ENCODE measurements at regions not wholly inside any gene's neighbourhood (a gene's known extent, or its start where the extent isn't known, plus 50 kb on each side); places are given as distances from the start of the nearest gene placed in this dataset.

DNA sequence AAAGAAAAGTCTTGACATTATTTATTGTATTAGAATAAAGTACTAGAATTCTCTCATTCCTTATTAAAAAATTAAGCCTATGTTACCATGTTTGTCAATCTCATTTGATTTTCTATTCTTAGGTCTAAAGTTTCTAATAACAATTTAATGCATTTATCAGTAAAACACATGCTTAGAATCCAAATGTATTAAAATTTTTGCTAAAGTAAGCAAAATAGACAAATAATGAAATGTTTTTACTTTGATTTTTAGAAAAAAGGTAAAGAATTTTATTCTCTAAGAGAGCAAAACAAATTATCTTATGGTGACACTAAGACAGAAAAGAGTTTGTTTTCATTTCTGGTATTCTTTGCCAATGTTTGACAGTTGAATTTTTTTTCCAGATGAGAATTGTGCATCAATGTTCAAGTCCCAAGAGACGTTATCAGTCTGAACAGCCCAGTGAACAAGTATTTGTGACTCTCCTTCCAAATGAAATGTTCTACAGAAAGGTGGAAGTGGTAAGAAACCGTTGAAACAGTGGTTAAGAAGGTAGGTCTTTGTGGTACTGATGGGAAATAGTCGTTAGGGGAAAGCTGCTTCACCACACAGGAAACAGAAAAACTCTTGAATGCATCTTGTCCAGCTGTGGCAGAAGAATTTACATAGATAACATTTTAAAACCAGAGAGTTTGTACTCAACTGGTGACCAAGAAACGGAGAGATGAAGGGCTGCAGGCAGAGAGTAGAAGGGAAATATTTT, 402.5 kb downstream of the PTPRC start (continued):
- TF ChIP-seq KDM1A (IDR thresholded peaks at IDR 0.05; ENCODE audit: borderline replicate concordance), result no peak
- TF ChIP-seq, protein P1, sequence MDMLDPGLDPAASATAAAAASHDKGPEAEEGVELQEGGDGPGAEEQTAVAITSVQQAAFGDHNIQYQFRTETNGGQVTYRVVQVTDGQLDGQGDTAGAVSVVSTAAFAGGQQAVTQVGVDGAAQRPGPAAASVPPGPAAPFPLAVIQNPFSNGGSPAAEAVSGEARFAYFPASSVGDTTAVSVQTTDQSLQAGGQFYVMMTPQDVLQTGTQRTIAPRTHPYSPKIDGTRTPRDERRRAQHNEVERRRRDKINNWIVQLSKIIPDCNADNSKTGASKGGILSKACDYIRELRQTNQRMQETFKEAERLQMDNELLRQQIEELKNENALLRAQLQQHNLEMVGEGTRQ (IDR thresholded peaks at IDR 0.05; ENCODE audit: borderline replicate concordance, low read depth, low read length), result no peak
- TF ChIP-seq, protein P2, sequence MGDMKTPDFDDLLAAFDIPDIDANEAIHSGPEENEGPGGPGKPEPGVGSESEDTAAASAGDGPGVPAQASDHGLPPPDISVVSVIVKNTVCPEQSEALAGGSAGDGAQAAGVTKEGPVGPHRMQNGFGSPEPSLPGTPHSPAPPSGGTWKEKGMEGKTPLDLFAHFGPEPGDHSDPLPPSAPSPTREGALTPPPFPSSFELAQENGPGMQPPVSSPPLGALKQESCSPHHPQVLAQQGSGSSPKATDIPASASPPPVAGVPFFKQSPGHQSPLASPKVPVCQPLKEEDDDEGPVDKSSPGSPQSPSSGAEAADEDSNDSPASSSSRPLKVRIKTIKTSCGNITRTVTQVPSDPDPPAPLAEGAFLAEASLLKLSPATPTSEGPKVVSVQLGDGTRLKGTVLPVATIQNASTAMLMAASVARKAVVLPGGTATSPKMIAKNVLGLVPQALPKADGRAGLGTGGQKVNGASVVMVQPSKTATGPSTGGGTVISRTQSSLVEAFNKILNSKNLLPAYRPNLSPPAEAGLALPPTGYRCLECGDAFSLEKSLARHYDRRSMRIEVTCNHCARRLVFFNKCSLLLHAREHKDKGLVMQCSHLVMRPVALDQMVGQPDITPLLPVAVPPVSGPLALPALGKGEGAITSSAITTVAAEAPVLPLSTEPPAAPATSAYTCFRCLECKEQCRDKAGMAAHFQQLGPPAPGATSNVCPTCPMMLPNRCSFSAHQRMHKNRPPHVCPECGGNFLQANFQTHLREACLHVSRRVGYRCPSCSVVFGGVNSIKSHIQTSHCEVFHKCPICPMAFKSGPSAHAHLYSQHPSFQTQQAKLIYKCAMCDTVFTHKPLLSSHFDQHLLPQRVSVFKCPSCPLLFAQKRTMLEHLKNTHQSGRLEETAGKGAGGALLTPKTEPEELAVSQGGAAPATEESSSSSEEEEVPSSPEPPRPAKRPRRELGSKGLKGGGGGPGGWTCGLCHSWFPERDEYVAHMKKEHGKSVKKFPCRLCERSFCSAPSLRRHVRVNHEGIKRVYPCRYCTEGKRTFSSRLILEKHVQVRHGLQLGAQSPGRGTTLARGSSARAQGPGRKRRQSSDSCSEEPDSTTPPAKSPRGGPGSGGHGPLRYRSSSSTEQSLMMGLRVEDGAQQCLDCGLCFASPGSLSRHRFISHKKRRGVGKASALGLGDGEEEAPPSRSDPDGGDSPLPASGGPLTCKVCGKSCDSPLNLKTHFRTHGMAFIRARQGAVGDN (IDR thresholded peaks at IDR 0.05), result no peak
- TF ChIP-seq SUPT20H (IDR thresholded peaks at IDR 0.05; ENCODE audit: borderline replicate concordance, control insufficient read depth, low read depth, low read length), result no peak
- peak in 1 of 2 experiments; percentile 47; a peak in 2 of 4 replicates for TF ChIP-seq BHLHE40 (IDR thresholded peaks at IDR 0.05; ENCODE audit: borderline replicate concordance in 1 of 2, low read depth in 2 of 2, low read length in 1 of 2)
- TF ChIP-seq, protein P3, sequence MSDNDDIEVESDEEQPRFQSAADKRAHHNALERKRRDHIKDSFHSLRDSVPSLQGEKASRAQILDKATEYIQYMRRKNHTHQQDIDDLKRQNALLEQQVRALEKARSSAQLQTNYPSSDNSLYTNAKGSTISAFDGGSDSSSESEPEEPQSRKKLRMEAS (IDR thresholded peaks at IDR 0.05; ENCODE audit: low read depth, low read length), result no peak
- TF ChIP-seq BCL11A (IDR thresholded peaks at IDR 0.05; ENCODE audit: low read depth, low read length), result peak; percentile 83
- TF ChIP-seq, protein P4, sequence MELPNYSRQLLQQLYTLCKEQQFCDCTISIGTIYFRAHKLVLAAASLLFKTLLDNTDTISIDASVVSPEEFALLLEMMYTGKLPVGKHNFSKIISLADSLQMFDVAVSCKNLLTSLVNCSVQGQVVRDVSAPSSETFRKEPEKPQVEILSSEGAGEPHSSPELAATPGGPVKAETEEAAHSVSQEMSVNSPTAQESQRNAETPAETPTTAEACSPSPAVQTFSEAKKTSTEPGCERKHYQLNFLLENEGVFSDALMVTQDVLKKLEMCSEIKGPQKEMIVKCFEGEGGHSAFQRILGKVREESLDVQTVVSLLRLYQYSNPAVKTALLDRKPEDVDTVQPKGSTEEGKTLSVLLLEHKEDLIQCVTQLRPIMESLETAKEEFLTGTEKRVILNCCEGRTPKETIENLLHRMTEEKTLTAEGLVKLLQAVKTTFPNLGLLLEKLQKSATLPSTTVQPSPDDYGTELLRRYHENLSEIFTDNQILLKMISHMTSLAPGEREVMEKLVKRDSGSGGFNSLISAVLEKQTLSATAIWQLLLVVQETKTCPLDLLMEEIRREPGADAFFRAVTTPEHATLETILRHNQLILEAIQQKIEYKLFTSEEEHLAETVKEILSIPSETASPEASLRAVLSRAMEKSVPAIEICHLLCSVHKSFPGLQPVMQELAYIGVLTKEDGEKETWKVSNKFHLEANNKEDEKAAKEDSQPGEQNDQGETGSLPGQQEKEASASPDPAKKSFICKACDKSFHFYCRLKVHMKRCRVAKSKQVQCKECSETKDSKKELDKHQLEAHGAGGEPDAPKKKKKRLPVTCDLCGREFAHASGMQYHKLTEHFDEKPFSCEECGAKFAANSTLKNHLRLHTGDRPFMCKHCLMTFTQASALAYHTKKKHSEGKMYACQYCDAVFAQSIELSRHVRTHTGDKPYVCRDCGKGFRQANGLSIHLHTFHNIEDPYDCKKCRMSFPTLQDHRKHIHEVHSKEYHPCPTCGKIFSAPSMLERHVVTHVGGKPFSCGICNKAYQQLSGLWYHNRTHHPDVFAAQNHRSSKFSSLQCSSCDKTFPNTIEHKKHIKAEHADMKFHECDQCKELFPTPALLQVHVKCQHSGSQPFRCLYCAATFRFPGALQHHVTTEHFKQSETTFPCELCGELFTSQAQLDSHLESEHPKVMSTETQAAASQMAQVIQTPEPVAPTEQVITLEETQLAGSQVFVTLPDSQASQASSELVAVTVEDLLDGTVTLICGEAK (IDR thresholded peaks at IDR 0.05; ENCODE audit: borderline replicate concordance), result no peak
- TF ChIP-seq CHD2 (IDR thresholded peaks at IDR 0.05; ENCODE audit: borderline replicate concordance, low read depth, low read length), result peak; percentile 60; the same call in 1 of the 2 replicates
- TF ChIP-seq NBN (IDR thresholded peaks at IDR 0.05), result peak; percentile 81
- TF ChIP-seq, protein P5, sequence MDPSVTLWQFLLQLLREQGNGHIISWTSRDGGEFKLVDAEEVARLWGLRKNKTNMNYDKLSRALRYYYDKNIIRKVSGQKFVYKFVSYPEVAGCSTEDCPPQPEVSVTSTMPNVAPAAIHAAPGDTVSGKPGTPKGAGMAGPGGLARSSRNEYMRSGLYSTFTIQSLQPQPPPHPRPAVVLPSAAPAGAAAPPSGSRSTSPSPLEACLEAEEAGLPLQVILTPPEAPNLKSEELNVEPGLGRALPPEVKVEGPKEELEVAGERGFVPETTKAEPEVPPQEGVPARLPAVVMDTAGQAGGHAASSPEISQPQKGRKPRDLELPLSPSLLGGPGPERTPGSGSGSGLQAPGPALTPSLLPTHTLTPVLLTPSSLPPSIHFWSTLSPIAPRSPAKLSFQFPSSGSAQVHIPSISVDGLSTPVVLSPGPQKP (IDR thresholded peaks at IDR 0.05; ENCODE audit: low read depth, low read length), result no peak
- TF ChIP-seq TARDBP (IDR thresholded peaks at IDR 0.05; ENCODE audit: borderline replicate concordance), result no peak
- TF ChIP-seq, protein P6, sequence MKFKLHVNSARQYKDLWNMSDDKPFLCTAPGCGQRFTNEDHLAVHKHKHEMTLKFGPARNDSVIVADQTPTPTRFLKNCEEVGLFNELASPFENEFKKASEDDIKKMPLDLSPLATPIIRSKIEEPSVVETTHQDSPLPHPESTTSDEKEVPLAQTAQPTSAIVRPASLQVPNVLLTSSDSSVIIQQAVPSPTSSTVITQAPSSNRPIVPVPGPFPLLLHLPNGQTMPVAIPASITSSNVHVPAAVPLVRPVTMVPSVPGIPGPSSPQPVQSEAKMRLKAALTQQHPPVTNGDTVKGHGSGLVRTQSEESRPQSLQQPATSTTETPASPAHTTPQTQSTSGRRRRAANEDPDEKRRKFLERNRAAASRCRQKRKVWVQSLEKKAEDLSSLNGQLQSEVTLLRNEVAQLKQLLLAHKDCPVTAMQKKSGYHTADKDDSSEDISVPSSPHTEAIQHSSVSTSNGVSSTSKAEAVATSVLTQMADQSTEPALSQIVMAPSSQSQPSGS (IDR thresholded peaks at IDR 0.05; ENCODE audit: low read length), result peak; percentile 93
- no peak for TF ChIP-seq EGR1 (IDR thresholded peaks at IDR 0.05; ENCODE audit: borderline replicate concordance in 1 of 2, low read depth in 2 of 2, low read length in 2 of 2)
- no peak for TF ChIP-seq TAF1 (IDR thresholded peaks at IDR 0.05; ENCODE audit: borderline replicate concordance, low read depth, low read length)
- no peak for TF ChIP-seq WRNIP1 (IDR thresholded peaks at IDR 0.05; ENCODE audit: borderline replicate concordance, low read depth, low read length)
- TF ChIP-seq SMC3 (IDR thresholded peaks at IDR 0.05; ENCODE audit: borderline replicate concordance, low read length), result peak; percentile 5; the same call in 1 of the 2 replicates
